ENCODE measurements at regions not wholly inside any gene's neighbourhood (a gene's known extent, or its start where the extent isn't known, plus 50 kb on each side); places are given as distances from the start of the nearest gene placed in this dataset.

GRCh38 chrX:67288156-67288555 is 255.7 kb upstream of the AR start:
- H3K9me3 ChIP-seq = no peaks in the 10 kb centered on the region
- no peaks in the 10 kb centered on the region for H3K4me1 ChIP-seq
- no peaks in the 10 kb centered on the region for H3K36me3 ChIP-seq
- TF ChIP-seq POLR2A (IDR thresholded peaks at IDR 0.05) (no peak), CTCF (IDR thresholded peaks at IDR 0.05) (no peak)
- intact Hi-C loops (cut with DNase I; ENCODE audit: low total_unique reads) = no loop called here
- no peak for DNase-seq
- H3K27ac ChIP-seq = no peak overlapping the region
- H3K4me3 ChIP-seq = no peak overlapping the region
- no peaks in the 10 kb centered on the region for H3K27me3 ChIP-seq

DNA sequence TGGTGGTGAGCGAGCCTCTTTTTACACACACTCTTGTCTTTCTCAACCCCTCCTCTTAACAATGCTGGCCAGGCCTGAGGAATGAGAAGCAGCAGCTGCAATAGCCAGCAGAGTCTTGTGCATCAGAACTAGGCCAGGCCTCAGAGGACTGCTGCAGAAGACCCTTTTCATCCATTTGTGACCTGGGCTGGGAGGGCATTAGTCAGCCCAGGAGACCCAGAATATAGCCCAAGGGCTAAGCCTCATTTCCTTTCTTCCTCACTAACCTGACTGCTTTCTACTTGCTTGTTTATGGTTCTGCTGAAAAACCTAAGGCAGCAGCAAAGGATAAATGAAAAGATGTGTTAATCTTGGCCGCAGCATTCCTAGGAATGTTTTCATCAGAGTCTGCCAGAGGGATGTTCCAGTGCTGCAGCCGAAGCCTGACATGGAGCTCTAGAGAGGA is 254.7 kb upstream of the AR start:
- Histone ChIP-seq H3K4me3 (no peak overlapping the region), H3K27me3 (no peaks in the 10 kb centered on the region), H3K4me1 (no peaks in the 10 kb centered on the region), H3K36me3 (no peaks in the 10 kb centered on the region), H3K27ac (peak overlapping the region in 1 of 2 donors; percentile 33), H3K9me3 (no peaks in the 10 kb centered on the region)
- intact Hi-C loops (cut with DNase I; ENCODE audit: low total_unique reads) = no loop called here
- TF ChIP-seq POLR2A (IDR thresholded peaks at IDR 0.05) = no peak
- no peak for TF ChIP-seq CTCF (IDR thresholded peaks at IDR 0.05)
- peak in 1 of 2 donors; percentile 16 for DNase-seq

DNA sequence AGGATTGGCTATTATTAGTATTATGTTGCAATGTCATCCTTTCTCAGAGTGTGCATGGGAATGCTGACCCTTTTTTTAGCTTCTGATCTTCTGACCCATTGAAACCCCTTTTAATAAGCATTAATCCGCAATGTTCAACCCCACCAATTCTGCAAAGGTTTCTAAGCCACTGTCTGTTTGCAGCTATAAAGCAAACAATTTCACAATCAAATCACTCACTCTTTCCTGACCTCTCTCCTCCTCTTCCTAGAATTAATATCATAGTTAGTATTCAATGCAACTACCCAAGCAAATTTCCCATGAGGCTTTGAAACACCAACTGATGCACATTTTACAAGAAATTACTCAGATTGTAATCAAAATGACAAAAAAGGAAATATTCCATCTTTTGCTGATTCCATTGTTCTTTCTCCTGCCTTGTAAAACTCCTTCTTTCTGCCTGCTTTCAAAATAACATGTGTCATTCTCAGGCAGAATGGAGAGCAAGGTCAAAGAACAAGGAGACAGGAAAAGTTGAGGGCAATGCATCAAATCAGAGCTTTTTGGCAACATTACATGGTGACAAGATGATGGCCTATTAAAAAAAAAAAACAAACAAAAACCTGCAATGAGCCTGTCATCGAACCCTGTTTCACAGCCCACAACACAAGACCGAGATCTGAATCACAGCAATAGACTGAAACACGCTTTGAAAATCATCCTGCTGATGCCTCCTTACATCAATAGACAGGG is 253.2 kb upstream of the AR start:
- no peaks in the 10 kb centered on the region for H3K36me3 ChIP-seq
- H3K4me1 ChIP-seq = no peaks in the 10 kb centered on the region
- no peak overlapping the region for H3K4me3 ChIP-seq
- intact Hi-C loops (cut with DNase I; ENCODE audit: low total_unique reads) = no loop called here
- DNase-seq = no peak
- H3K9me3 ChIP-seq = no peaks in the 10 kb centered on the region
- TF ChIP-seq POLR2A (IDR thresholded peaks at IDR 0.05) (no peak), CTCF (IDR thresholded peaks at IDR 0.05) (no peak)
- H3K27ac ChIP-seq = no peak overlapping the region
- H3K27me3 ChIP-seq = no peaks in the 10 kb centered on the region

DNA sequence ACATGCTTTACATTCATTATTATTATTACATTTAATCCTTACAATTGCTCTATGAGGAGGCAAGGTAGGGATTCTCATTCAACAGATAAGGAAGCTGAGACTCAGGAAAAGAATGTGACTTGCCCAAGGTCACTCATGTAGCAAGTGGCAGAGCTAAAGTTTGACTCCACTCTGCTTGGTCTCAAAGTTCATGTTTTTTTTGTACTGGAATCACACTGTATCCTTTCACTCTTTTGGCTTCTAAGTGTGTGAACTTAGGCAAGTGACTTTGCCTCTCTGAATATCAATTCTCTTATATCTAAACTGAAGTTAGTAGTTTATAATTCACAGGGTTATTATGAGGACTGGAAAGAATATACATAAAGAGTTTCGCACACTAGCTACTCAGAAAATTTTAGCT is 247.9 kb upstream of the AR start:
- no peak for DNase-seq
- peaks cover 0 to 3% of the 10 kb centered on the region in 2 donors for H3K4me1 ChIP-seq
- H3K27me3 ChIP-seq = no peaks in the 10 kb centered on the region
- no peaks in the 10 kb centered on the region for H3K36me3 ChIP-seq
- H3K27ac ChIP-seq = no peak overlapping the region
- TF ChIP-seq POLR2A (IDR thresholded peaks at IDR 0.05) = no peak
- intact Hi-C loops (cut with DNase I; ENCODE audit: low total_unique reads) = no loop called here
- no peaks in the 10 kb centered on the region for H3K9me3 ChIP-seq
- H3K4me3 ChIP-seq = no peak overlapping the region

- Histone ChIP-seq H3K4me1 (peaks cover 0 to 3% of the 10 kb centered on the region in 2 donors), H3K27me3 (no peaks in the 10 kb centered on the region), H3K36me3 (no peaks in the 10 kb centered on the region), H3K27ac (no peak overlapping the region), H3K4me3 (no peak overlapping the region), H3K9me3 (no peaks in the 10 kb centered on the region)
- intact Hi-C loops (cut with DNase I; ENCODE audit: low total_unique reads) = no loop called here
- TF ChIP-seq POLR2A (IDR thresholded peaks at IDR 0.05) = no peak
- no peak for TF ChIP-seq CTCF (IDR thresholded peaks at IDR 0.05)
- DNase-seq = no peak
Measured at GRCh38 chrX:67296395-67296794, 247.4 kb upstream of the AR start.

Data from uterus (tissue), 3 donors.